GM12872 (cell line): ENCODE measurements at regions not wholly inside any gene's neighbourhood (a gene's known extent, or its start where the extent isn't known, plus 50 kb on each side); places are given as distances from the start of the nearest gene placed in this dataset.

Source experiments
- CTCF ChIP-seq: IDR thresholded peaks from 3 replicates; pipeline ENCODE4 v1.5.1; 2011; ENCODE audit warnings: low read depth, mild to moderate bottlenecking, low read length, moderate library complexity; ENCODE audit not compliant: insufficient read depth

DNA sequence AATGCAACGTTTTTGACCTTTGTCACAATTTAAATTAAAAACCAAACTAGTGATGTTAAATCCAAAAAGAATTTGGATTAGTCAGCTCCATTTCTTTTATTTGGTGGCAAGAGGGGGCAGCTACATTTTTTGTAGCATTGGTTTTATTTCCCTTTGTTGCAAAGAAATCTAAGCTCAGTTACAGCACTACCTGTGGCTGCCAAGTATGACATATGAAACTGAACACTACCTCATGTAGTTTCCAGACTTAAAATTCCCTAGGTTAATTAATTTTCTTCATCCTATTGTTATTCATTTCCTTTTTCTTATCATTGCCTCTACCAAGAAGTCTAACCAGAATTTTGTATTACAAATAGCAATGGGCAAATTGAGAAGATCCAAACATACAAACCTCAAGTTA lies 393.5 kb downstream of the BRINP1 start:
- TF ChIP-seq CTCF = no peak

DNA sequence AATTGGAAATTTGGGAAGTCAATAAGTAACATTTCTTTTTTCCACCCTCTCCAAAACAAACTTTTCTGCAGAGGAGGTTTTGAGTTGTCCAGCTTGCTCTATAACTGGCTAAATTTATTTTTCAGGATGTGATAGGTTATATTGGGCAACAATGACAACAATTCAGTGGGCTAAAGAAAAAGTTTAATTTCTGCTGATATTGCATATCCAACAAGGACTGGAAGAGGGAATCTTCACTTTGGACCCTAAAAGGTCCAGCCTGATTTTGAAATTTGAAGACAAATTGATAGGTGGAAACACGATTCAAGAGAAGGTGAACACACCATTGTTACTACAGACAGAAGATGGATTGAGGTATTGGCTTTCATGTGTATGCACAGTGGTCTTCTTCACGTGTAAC lies 393.1 kb downstream of the BRINP1 start:
- TF ChIP-seq CTCF = no peak

GRCh38 chr9:118984607-118985006 lies 384.6 kb downstream of the BRINP1 start:
- no peak for TF ChIP-seq CTCF

- no peak for TF ChIP-seq CTCF
These were observed 383.4 kb downstream of the BRINP1 start for GRCh38 chr9:118985851-118986250.

DNA sequence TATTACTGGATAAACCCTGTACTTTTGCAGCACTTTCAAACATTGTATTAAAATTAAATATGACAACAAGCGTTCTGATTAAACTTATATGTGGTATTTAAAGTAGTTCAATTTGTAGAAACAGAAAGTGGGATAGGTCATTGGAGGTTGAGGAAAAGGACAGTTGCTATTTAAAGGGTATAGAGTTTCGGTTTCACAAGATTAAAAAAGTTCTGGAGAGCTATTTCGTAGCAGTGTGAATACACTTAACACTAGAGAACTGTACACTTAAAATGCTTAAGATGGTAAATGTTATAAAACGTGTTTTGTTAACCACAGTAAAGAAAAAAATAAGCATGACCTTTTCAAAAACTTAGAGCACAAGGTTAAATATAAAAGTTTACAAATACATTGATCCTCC lies 382.1 kb downstream of the BRINP1 start:
- TF ChIP-seq CTCF = no peak

DNA sequence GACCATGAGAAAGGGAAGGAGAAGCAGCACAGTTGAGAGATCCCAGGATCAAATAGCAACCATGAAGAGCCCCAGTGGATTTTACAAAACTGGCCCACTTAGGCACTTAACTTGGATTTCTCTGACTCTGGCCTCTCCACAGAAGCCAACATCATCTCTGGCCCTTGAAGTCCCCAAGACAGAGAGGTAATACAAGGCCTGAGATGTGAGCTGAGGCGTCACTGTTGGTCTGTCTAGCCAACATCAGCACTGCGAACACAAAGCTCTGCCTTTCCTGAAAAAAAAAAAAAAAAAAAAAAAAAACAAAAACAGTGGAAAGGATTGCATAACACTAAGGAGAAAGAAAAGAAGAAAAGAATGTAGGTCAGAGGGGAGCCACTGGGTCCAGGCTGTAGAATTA lies 378.3 kb downstream of the BRINP1 start:
- TF ChIP-seq CTCF = no peak

GRCh38 chr9:118991366-118992285 lies 377.6 kb downstream of the BRINP1 start:
- no peak for TF ChIP-seq CTCF
